HAP-1 (cell line): ENCODE measurements at regions not wholly inside any gene's neighbourhood (a gene's known extent, or its start where the extent isn't known, plus 50 kb on each side); places are given as distances from the start of the nearest gene placed in this dataset.

Experiments
- DNase-seq, 2 experiments: peaks; one replicate each; pipeline ENCODE4 v3.0.0-alpha.2; 2016 to 2020; ENCODE audit warnings: low spot score in 2 of 2
- H3K27me3 ChIP-seq: fragments of 250-450 bp; sonication (Bioruptor Pico); 2 replicates; pipeline ENCODE4 v1.5.1; 2020; ENCODE audit warnings: low read depth, mild to moderate bottlenecking, moderate library complexity
- H3K36me3 ChIP-seq: fragments of 250-450 bp; sonication (Bioruptor Pico); replicated peaks from 2 replicates; pipeline ENCODE4 v1.5.1; 2020; ENCODE audit warnings: mild to moderate bottlenecking
- H3K4me1 ChIP-seq: fragments of 250-450 bp; sonication (Bioruptor Pico); 2 replicates; pipeline ENCODE4 v1.5.1; 2020; ENCODE audit warnings: mild to moderate bottlenecking
- H3K4me3 ChIP-seq: fragments of 250-450 bp; sonication (Bioruptor Pico); 2 replicates; pipeline ENCODE4 v1.5.1; 2020; ENCODE audit warnings: mild to moderate bottlenecking, moderate library complexity
- H3K9me3 ChIP-seq: fragments of 250-450 bp; sonication (Bioruptor Pico); 2 replicates; pipeline ENCODE4 v1.5.1; 2020; ENCODE audit warnings: mild to moderate bottlenecking, moderate library complexity
- in situ Hi-C: fragments of 300-500 bp; cut with MboI; formaldehyde crosslinking; loops from 3 replicates; pipeline ENCODE4 v1.14.3; 2020; ENCODE audit warnings: low sequenced_read_pairs, inconsistent platforms, mixed read lengths

- Histone ChIP-seq H3K36me3 (no peaks in the 10 kb centered on the region), H3K27me3 (no peaks in the 10 kb centered on the region), H3K9me3 (no peaks in the 10 kb centered on the region), H3K4me1 (no peaks in the 10 kb centered on the region), H3K4me3 (no peak overlapping the region)
- in situ Hi-C loops, result no loop called here
- DNase-seq, result no peak
Observed at GRCh38 chr4:32102896-32103295, 1382.7 kb downstream of the PCDH7 start.

- DNase-seq, result no peak
Observed at GRCh38 chr4:32106767-32107166, 1386.6 kb downstream of the PCDH7 start.

GRCh38 chr4:32112891-32113290 lies 1392.7 kb downstream of the PCDH7 start:
- no peaks in the 10 kb centered on the region for H3K36me3 ChIP-seq
- H3K27me3 ChIP-seq, result no peaks in the 10 kb centered on the region
- H3K4me3 ChIP-seq, result no peak overlapping the region
- in situ Hi-C loops, result no loop called here
- H3K9me3 ChIP-seq, result no peaks in the 10 kb centered on the region
- no peaks in the 10 kb centered on the region for H3K4me1 ChIP-seq
- DNase-seq, result no peak

More at GRCh38 chr4:32106767-32107166, 1386.6 kb downstream of the PCDH7 start:
- in situ Hi-C loops, result no loop called here
- Histone ChIP-seq H3K36me3 (no peaks in the 10 kb centered on the region), H3K4me3 (no peak overlapping the region), H3K4me1 (no peaks in the 10 kb centered on the region), H3K27me3 (no peaks in the 10 kb centered on the region), H3K9me3 (no peaks in the 10 kb centered on the region)

GRCh38 chr4:32117693-32118092 lies 1397.5 kb downstream of the PCDH7 start:
- H3K9me3 ChIP-seq, result no peaks in the 10 kb centered on the region
- DNase-seq, result no peak
- no peak overlapping the region for H3K4me3 ChIP-seq
- in situ Hi-C loops, result no loop called here
- no peaks in the 10 kb centered on the region for H3K27me3 ChIP-seq
- no peaks in the 10 kb centered on the region for H3K4me1 ChIP-seq
- H3K36me3 ChIP-seq, result no peaks in the 10 kb centered on the region

- H3K27me3 ChIP-seq, result no peaks in the 10 kb centered on the region
- H3K9me3 ChIP-seq, result no peaks in the 10 kb centered on the region
- H3K4me3 ChIP-seq, result no peak overlapping the region
- no peak for DNase-seq
- in situ Hi-C loops, result no loop called here
- no peaks in the 10 kb centered on the region for H3K36me3 ChIP-seq
- H3K4me1 ChIP-seq, result no peaks in the 10 kb centered on the region
Observed at GRCh38 chr4:32119907-32120306, 1399.7 kb downstream of the PCDH7 start.

- in situ Hi-C loops, result no loop called here
- Histone ChIP-seq H3K36me3 (no peaks in the 10 kb centered on the region), H3K4me3 (no peak overlapping the region), H3K27me3 (no peaks in the 10 kb centered on the region), H3K9me3 (no peaks in the 10 kb centered on the region), H3K4me1 (no peaks in the 10 kb centered on the region)
- no peak for DNase-seq
Observed at GRCh38 chr4:32128549-32128948, 1408.4 kb downstream of the PCDH7 start.

GRCh38 chr4:32129967-32130366 lies 1409.8 kb downstream of the PCDH7 start:
- no peak for DNase-seq
- in situ Hi-C loops, result no loop called here
- Histone ChIP-seq H3K4me1 (no peaks in the 10 kb centered on the region), H3K4me3 (no peak overlapping the region), H3K9me3 (no peaks in the 10 kb centered on the region), H3K27me3 (no peaks in the 10 kb centered on the region), H3K36me3 (no peaks in the 10 kb centered on the region)

- Histone ChIP-seq H3K4me1 (no peaks in the 10 kb centered on the region), H3K27me3 (no peaks in the 10 kb centered on the region)
- in situ Hi-C loops, result no loop called here
Observed at GRCh38 chr4:32133141-32133540, 1413.0 kb downstream of the PCDH7 start.

GRCh38 chr4:32133734-32134133 lies 1413.6 kb downstream of the PCDH7 start:
- in situ Hi-C loops, result no loop called here

More at GRCh38 chr4:32133141-32133540, 1413.0 kb downstream of the PCDH7 start:
- H3K9me3 ChIP-seq, result no peaks in the 10 kb centered on the region
- DNase-seq, result no peak
- no peak overlapping the region for H3K4me3 ChIP-seq
- H3K36me3 ChIP-seq, result no peaks in the 10 kb centered on the region

GRCh38 chr4:32135642-32136041 lies 1415.5 kb downstream of the PCDH7 start:
- no peaks in the 10 kb centered on the region for H3K27me3 ChIP-seq
- no peak for DNase-seq
- no peaks in the 10 kb centered on the region for H3K9me3 ChIP-seq
- H3K36me3 ChIP-seq, result no peaks in the 10 kb centered on the region
- in situ Hi-C loops, result no loop called here
- no peaks in the 10 kb centered on the region for H3K4me1 ChIP-seq
- no peak overlapping the region for H3K4me3 ChIP-seq

More at GRCh38 chr4:32133734-32134133, 1413.6 kb downstream of the PCDH7 start:
- no peak for DNase-seq
- no peak overlapping the region for H3K4me3 ChIP-seq
- no peaks in the 10 kb centered on the region for H3K4me1 ChIP-seq
- H3K9me3 ChIP-seq, result no peaks in the 10 kb centered on the region
- no peaks in the 10 kb centered on the region for H3K27me3 ChIP-seq
- H3K36me3 ChIP-seq, result no peaks in the 10 kb centered on the region

- no peak overlapping the region for H3K4me3 ChIP-seq
- no peaks in the 10 kb centered on the region for H3K9me3 ChIP-seq
- in situ Hi-C loops, result no loop called here
- H3K27me3 ChIP-seq, result no peaks in the 10 kb centered on the region
- H3K4me1 ChIP-seq, result no peaks in the 10 kb centered on the region
- no peaks in the 10 kb centered on the region for H3K36me3 ChIP-seq
- no peak for DNase-seq
Observed at GRCh38 chr4:32136081-32136787, 1416.1 kb downstream of the PCDH7 start.

GRCh38 chr4:32140636-32141035 lies 1420.5 kb downstream of the PCDH7 start:
- no peak for DNase-seq
- in situ Hi-C loops, result no loop called here

GRCh38 chr4:32142075-32142474 lies 1421.9 kb downstream of the PCDH7 start:
- in situ Hi-C loops, result no loop called here
- no peak overlapping the region for H3K4me3 ChIP-seq
- H3K4me1 ChIP-seq, result no peaks in the 10 kb centered on the region
- no peaks in the 10 kb centered on the region for H3K9me3 ChIP-seq
- DNase-seq, result no peak
- no peaks in the 10 kb centered on the region for H3K36me3 ChIP-seq
- H3K27me3 ChIP-seq, result no peaks in the 10 kb centered on the region

More at GRCh38 chr4:32140636-32141035, 1420.5 kb downstream of the PCDH7 start:
- Histone ChIP-seq H3K36me3 (no peaks in the 10 kb centered on the region), H3K27me3 (no peaks in the 10 kb centered on the region), H3K9me3 (no peaks in the 10 kb centered on the region), H3K4me3 (no peak overlapping the region), H3K4me1 (no peaks in the 10 kb centered on the region)

GRCh38 chr4:32145987-32146386 lies 1425.8 kb downstream of the PCDH7 start:
- no peak for DNase-seq
- Histone ChIP-seq H3K4me1 (no peaks in the 10 kb centered on the region), H3K9me3 (no peaks in the 10 kb centered on the region), H3K4me3 (no peak overlapping the region), H3K27me3 (no peaks in the 10 kb centered on the region), H3K36me3 (no peaks in the 10 kb centered on the region)
- in situ Hi-C loops, result no loop called here
